ENCODE measurements at regions not wholly inside any gene's neighbourhood (a gene's known extent, or its start where the extent isn't known, plus 50 kb on each side); places are given as distances from the start of the nearest gene placed in this dataset.

DNA sequence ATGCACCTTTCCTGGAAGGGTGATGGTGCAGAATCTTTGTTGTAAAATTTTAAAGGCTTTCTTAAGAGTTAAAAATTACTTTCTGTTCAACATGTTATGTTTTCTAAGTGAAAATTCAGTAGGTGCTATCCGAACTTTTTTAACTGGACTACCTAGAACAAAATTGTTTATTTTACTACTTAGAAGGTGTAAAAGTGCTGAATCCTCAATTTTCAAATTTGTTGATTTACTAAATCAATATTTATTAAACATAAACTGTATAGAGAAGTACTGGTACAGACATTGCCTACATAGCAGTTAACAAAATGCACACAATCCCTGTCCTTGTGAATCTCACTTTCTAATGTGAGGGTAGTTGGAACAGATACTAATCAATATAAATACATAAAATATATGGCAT is 277.5 kb downstream of the CTH start:
- Histone ChIP-seq H3K27ac (ENCODE audit: low read length in 2 of 2) (no peak overlapping the region), H3K27me3 (replicated peaks in 1 of 4; ENCODE audit: control extremely low read depth in 1 of 4, control insufficient read depth in 3 of 4, insufficient read depth in 4 of 4, low read length in 3 of 4) (no peaks in the 10 kb centered on the region), H3K36me3 (replicated peaks in 1 of 2; ENCODE audit: control extremely low read depth in 1 of 2, control insufficient read depth in 1 of 2, extremely low read depth in 1 of 2, insufficient read depth in 2 of 2, low read length in 1 of 2) (no peaks in the 10 kb centered on the region), H3K4me2 (replicated peaks; ENCODE audit: low read depth, low read length, poor library complexity, severe bottlenecking) (no peak overlapping the region), H3K79me2 (ENCODE audit: control insufficient read depth, insufficient read depth, low read length) (no peaks in the 10 kb centered on the region), H2AFZ (ENCODE audit: insufficient read depth, low read depth, low read length, poor library complexity, severe bottlenecking) (no peak overlapping the region), H3K4me3 (ENCODE audit: control extremely low read depth in 1 of 5, extremely low read depth in 1 of 5, insufficient read depth in 1 of 5, low read depth in 2 of 5, low read length in 4 of 5) (no peak overlapping the region), H4K20me1 (ENCODE audit: control insufficient read depth, insufficient read depth, low read length, poor library complexity, severe bottlenecking) (no peaks in the 10 kb centered on the region), H3K9me3 (ENCODE audit: control extremely low read depth in 1 of 3, control insufficient read depth in 2 of 3, insufficient read depth in 1 of 3, low read length in 2 of 3) (no peaks in the 10 kb centered on the region), H3K9ac (ENCODE audit: low read length) (no peak overlapping the region), H3K4me1 (ENCODE audit: control insufficient read depth in 2 of 2, insufficient read depth in 2 of 2, low read length in 2 of 2) (no peaks in the 10 kb centered on the region)
- TF ChIP-seq EZH2 (IDR thresholded peaks at IDR 0.05; ENCODE audit: borderline replicate concordance, insufficient read depth, low read depth, low read length, poor library complexity, severe bottlenecking): no peak
- TF ChIP-seq, protein P1, sequence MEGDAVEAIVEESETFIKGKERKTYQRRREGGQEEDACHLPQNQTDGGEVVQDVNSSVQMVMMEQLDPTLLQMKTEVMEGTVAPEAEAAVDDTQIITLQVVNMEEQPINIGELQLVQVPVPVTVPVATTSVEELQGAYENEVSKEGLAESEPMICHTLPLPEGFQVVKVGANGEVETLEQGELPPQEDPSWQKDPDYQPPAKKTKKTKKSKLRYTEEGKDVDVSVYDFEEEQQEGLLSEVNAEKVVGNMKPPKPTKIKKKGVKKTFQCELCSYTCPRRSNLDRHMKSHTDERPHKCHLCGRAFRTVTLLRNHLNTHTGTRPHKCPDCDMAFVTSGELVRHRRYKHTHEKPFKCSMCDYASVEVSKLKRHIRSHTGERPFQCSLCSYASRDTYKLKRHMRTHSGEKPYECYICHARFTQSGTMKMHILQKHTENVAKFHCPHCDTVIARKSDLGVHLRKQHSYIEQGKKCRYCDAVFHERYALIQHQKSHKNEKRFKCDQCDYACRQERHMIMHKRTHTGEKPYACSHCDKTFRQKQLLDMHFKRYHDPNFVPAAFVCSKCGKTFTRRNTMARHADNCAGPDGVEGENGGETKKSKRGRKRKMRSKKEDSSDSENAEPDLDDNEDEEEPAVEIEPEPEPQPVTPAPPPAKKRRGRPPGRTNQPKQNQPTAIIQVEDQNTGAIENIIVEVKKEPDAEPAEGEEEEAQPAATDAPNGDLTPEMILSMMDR (IDR thresholded peaks at IDR 0.05): no peak
- H3K27me3 Mint-ChIP-seq: peaks cover 19% of the 10 kb centered on the region
- no peak overlapping the region for H3K4me3 Mint-ChIP-seq
- no peaks in the 10 kb centered on the region for H3K4me1 Mint-ChIP-seq
- ChIA-PET CTCF (no interaction called here), POLR2A (no interaction called here)
- no peak for DNase-seq
- intact Hi-C loops (cut with micrococcal nuclease): no loop called here
- ATAC-seq (ENCODE audit: low read depth): no peak
- no peaks in the 10 kb centered on the region for H3K9me3 Mint-ChIP-seq (ENCODE audit: insufficient read depth)
- no peak overlapping the region for H3K27ac Mint-ChIP-seq
- WGBS (ENCODE audit: insufficient coverage): no CpG with 5 or more reads among the region's 1 CpG

DNA sequence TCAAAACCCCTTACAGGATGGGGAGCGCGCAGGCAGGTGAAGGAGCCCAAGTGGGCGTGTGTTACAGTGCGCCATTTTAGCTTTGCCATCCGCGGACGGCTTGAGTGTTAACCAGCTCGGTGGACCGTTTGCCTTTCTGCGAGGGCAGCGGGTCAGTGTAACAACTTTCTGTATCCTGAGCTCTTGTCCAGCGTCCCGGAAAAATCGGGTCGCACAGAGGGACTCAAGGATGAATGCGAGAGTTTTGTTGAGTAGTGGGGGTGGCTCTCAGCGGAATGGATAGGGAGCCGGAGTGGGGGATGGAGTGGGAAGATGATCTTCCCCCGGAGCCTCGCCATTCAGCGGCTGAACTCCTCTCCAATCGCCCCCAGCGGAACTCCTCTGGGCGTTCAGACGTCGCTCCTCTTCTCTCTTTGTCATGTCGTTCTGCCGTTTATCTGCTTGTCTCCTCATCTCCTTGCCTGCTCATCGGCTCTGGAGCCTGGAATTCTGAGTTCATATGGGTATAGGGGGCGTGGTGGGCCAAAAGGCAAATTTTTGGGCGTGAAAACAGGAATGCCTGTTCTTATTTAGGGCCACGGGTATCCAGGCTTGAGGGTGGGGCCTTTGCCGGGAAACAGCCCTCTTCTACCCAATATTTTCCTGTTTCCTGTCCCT is 295.4 kb downstream of the CTH start:
- CTCF ChIA-PET: no interaction called here
- Mint-ChIP-seq H3K27me3 (peaks cover 4% of the 10 kb centered on the region), H3K9me3 (ENCODE audit: insufficient read depth) (peaks cover 5% of the 10 kb centered on the region), H3K4me1 (no peaks in the 10 kb centered on the region), H3K4me3 (no peak overlapping the region), H3K27ac (no peak overlapping the region)
- Histone ChIP-seq H3K4me3 (ENCODE audit: control extremely low read depth in 1 of 5, extremely low read depth in 1 of 5, insufficient read depth in 1 of 5, low read depth in 2 of 5, low read length in 4 of 5) (no peak overlapping the region), H2AFZ (ENCODE audit: insufficient read depth, low read depth, low read length, poor library complexity, severe bottlenecking) (no peak overlapping the region), H3K9me3 (ENCODE audit: control extremely low read depth in 1 of 3, control insufficient read depth in 2 of 3, insufficient read depth in 1 of 3, low read length in 2 of 3) (peaks cover 0 to 8% (median 0%) of the 10 kb centered on the region in 3 donors), H3K4me1 (ENCODE audit: control insufficient read depth in 2 of 2, insufficient read depth in 2 of 2, low read length in 2 of 2) (no peaks in the 10 kb centered on the region), H3K27me3 (replicated peaks in 1 of 4; ENCODE audit: control extremely low read depth in 1 of 4, control insufficient read depth in 3 of 4, insufficient read depth in 4 of 4, low read length in 3 of 4) (no peaks in the 10 kb centered on the region), H3K27ac (ENCODE audit: low read length in 2 of 2) (no peak overlapping the region), H4K20me1 (ENCODE audit: control insufficient read depth, insufficient read depth, low read length, poor library complexity, severe bottlenecking) (no peaks in the 10 kb centered on the region), H3K36me3 (replicated peaks in 1 of 2; ENCODE audit: control extremely low read depth in 1 of 2, control insufficient read depth in 1 of 2, extremely low read depth in 1 of 2, insufficient read depth in 2 of 2, low read length in 1 of 2) (no peaks in the 10 kb centered on the region), H3K4me2 (replicated peaks; ENCODE audit: low read depth, low read length, poor library complexity, severe bottlenecking) (no peak overlapping the region), H3K79me2 (ENCODE audit: control insufficient read depth, insufficient read depth, low read length) (no peaks in the 10 kb centered on the region), H3K9ac (ENCODE audit: low read length) (no peak overlapping the region)
- no peak for DNase-seq
- POLR2A ChIA-PET: no interaction called here
- intact Hi-C loops (cut with micrococcal nuclease): no loop called here
- TF ChIP-seq EZH2 (IDR thresholded peaks at IDR 0.05; ENCODE audit: borderline replicate concordance, insufficient read depth, low read depth, low read length, poor library complexity, severe bottlenecking): no peak
- TF ChIP-seq, protein P1 (IDR thresholded peaks at IDR 0.05): no peak
- WGBS (ENCODE audit: insufficient coverage): 66% methylated on average over 21 of the region's 33 CpGs
- no peak for ATAC-seq (ENCODE audit: low read depth)
